ENCODE measurements at regions not wholly inside any gene's neighbourhood (a gene's known extent, or its start where the extent isn't known, plus 50 kb on each side); places are given as distances from the start of the nearest gene placed in this dataset.

DNA sequence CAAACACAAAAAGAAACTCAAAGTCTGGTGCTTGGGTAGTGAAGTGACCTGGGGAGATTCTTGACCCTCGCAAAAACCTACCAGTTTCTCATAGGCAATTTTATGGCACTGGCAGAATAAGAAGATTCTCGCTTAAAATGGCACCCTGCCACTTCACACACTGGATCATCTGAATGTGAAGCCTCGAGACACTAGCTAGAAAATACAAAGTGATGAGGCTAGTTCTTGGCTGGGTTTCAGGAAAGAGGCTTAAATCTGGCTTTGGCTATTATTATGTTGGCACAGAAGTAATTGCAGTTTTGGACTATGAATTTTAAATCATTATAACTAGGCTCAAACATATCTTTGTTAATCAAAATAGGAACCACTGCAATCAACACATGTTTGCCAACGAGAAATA is 634.7 kb upstream of the BOD1L1 start:
- ATAC-seq (ENCODE audit: low FRiP score) (no peak), DNase-seq (ENCODE audit: low spot score) (no peak)
- TF ChIP-seq, protein P1, sequence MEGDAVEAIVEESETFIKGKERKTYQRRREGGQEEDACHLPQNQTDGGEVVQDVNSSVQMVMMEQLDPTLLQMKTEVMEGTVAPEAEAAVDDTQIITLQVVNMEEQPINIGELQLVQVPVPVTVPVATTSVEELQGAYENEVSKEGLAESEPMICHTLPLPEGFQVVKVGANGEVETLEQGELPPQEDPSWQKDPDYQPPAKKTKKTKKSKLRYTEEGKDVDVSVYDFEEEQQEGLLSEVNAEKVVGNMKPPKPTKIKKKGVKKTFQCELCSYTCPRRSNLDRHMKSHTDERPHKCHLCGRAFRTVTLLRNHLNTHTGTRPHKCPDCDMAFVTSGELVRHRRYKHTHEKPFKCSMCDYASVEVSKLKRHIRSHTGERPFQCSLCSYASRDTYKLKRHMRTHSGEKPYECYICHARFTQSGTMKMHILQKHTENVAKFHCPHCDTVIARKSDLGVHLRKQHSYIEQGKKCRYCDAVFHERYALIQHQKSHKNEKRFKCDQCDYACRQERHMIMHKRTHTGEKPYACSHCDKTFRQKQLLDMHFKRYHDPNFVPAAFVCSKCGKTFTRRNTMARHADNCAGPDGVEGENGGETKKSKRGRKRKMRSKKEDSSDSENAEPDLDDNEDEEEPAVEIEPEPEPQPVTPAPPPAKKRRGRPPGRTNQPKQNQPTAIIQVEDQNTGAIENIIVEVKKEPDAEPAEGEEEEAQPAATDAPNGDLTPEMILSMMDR (IDR thresholded peaks at IDR 0.05) = no peak

GRCh38 chr4:14264437-14264836 is 636.9 kb upstream of the BOD1L1 start:
- DNase-seq (ENCODE audit: low spot score) = no peak
- no peak for ATAC-seq (ENCODE audit: low FRiP score)

DNA sequence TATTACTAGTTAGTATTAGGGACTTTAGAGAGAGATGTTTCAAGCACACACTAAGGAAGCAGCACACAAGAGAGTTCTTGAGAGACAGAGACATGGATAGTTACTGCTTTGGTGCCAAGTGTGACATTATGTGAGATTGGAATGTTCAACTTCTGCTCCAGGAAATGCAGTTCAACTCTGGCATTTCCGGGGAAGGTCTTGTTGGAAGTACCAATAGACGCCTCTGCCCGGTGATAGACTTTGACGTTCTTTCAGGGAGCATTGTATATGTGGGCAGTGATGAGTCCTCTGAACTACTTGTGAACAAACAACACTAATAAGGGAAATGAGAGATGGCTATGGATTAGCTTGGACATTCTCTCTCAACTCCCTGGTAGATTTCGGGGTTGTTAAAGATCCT is 638.1 kb upstream of the BOD1L1 start:
- DNase-seq (ENCODE audit: low spot score) (no peak), ATAC-seq (ENCODE audit: low FRiP score) (no peak)
- TF ChIP-seq, protein P1 (IDR thresholded peaks at IDR 0.05) = no peak

More at GRCh38 chr4:14264437-14264836, 636.9 kb upstream of the BOD1L1 start:
- TF ChIP-seq, protein P1 (IDR thresholded peaks at IDR 0.05) = no peak

GRCh38 chr4:14267373-14268060 is 640.0 kb upstream of the BOD1L1 start:
- DNase-seq (ENCODE audit: low spot score) = no peak
- TF ChIP-seq, protein P1 (IDR thresholded peaks at IDR 0.05) = no peak
- no peak for ATAC-seq (ENCODE audit: low FRiP score)

- ATAC-seq (ENCODE audit: low FRiP score) (no peak), DNase-seq (ENCODE audit: low spot score) (no peak)
- TF ChIP-seq, protein P1 (IDR thresholded peaks at IDR 0.05) = no peak
Measured at GRCh38 chr4:14269824-14270223, 642.3 kb upstream of the BOD1L1 start.

DNA sequence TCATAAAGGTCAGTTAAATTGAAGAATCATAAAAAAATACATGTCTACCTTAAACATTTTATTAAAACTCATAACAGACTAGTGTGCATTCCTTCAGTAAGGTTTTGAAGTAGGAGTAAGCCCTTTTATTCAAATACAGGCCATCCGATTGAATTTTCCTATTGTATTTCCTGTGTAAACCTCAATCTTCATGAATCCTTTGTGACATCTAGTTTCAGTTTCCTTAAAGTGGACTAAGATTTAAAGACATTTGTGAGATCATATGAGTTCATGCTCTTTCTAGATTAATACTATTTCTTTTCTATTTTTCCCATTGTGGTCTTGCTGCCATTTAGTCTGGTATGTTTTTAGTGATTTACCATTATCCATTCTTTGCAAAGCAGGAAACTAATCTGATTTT is 644.7 kb upstream of the BOD1L1 start:
- ATAC-seq (ENCODE audit: low FRiP score) (no peak), DNase-seq (ENCODE audit: low spot score) (no peak)
- TF ChIP-seq, protein P1 (IDR thresholded peaks at IDR 0.05) = no peak

GRCh38 chr4:14277505-14277904 is 650.0 kb upstream of the BOD1L1 start:
- TF ChIP-seq, protein P1 (IDR thresholded peaks at IDR 0.05) = no peak
- ATAC-seq (ENCODE audit: low FRiP score) (no peak), DNase-seq (ENCODE audit: low spot score) (no peak)
